Endodermal cell (in vitro differentiated cells): ENCODE measurements at regions not wholly inside any gene's neighbourhood (a gene's known extent, or its start where the extent isn't known, plus 50 kb on each side); places are given as distances from the start of the nearest gene placed in this dataset.

ENCODE experiments used
- DNase-seq: peaks from one replicate; pipeline ENCODE4 v3.0.0-alpha.2; 2017
- H3K27ac ChIP-seq: 2 replicates; pipeline ENCODE4 v1.5.1; 2013; ENCODE audit warnings: mild to moderate bottlenecking, low read depth, low read length, moderate library complexity
- H3K27me3 ChIP-seq: 2 replicates; pipeline ENCODE4 v1.6.1; 2013; ENCODE audit warnings: mild to moderate bottlenecking, low read length, moderate library complexity; ENCODE audit not compliant: insufficient read depth, control insufficient read depth, poor library complexity, severe bottlenecking
- H3K36me3 ChIP-seq: 2 replicates; pipeline ENCODE4 v1.7.0; 2013; ENCODE audit warnings: mild to moderate bottlenecking, low read length, moderate library complexity; ENCODE audit not compliant: control insufficient read depth, insufficient read depth
- H3K4me1 ChIP-seq: one replicate; pipeline ENCODE4 v1.7.0; 2013; ENCODE audit warnings: low read length; ENCODE audit not compliant: control insufficient read depth, insufficient read depth
- H3K4me3 ChIP-seq: 2 replicates; pipeline ENCODE4 v1.5.1; 2013; ENCODE audit warnings: mild to moderate bottlenecking, low read length, moderate library complexity
- H3K9ac ChIP-seq: 2 replicates; pipeline ENCODE4 v1.6.1; 2013; ENCODE audit warnings: mild to moderate bottlenecking, low read length, moderate library complexity; ENCODE audit not compliant: poor library complexity, severe bottlenecking; ENCODE audit errors: extremely low read depth
- H3K9me3 ChIP-seq: 2 replicates; pipeline ENCODE4 v1.6.1; 2013; ENCODE audit warnings: mild to moderate bottlenecking, low read length, moderate library complexity; ENCODE audit not compliant: control insufficient read depth
- H3K27ac Mint-ChIP-seq: 2 replicates; pipeline ENCODE4 v1.8.0; 2020; ENCODE audit warnings: mixed read lengths
- H3K27me3 Mint-ChIP-seq: 2 replicates; pipeline ENCODE4 v1.8.0; 2021; ENCODE audit warnings: mild to moderate bottlenecking, mixed read lengths; ENCODE audit not compliant: insufficient read depth
- H3K36me3 Mint-ChIP-seq: 2 replicates; pipeline ENCODE4 v1.8.0; 2020; ENCODE audit warnings: low read depth, mixed read lengths
- H3K4me1 Mint-ChIP-seq: 2 replicates; pipeline ENCODE4 v1.8.0; 2020; ENCODE audit warnings: mixed read lengths
- H3K4me3 Mint-ChIP-seq: 2 replicates; pipeline ENCODE4 v1.8.0; 2020; ENCODE audit warnings: mild to moderate bottlenecking, moderate library complexity, mixed read lengths
- H3K9me3 Mint-ChIP-seq: 2 replicates; pipeline ENCODE4 v1.8.0; 2020; ENCODE audit warnings: mild to moderate bottlenecking, mixed read lengths
- CTCF ChIP-seq: fragments of 200-600 bp; sonication (generic); conservative IDR thresholded peaks from 2 replicates; pipeline ENCODE4 v1.5.0; 2021; ENCODE audit warnings: antibody characterized with exemption, mild to moderate bottlenecking
- WGBS, 2 experiments: methylation state at CpG; one replicate each; pipeline versions ENCODE4 v1.1.5 to v1.1.7; 2013; ENCODE audit warnings: missing lambda C conversion rate in 2 of 2, mixed read lengths in 1 of 2; ENCODE audit not compliant: insufficient coverage in 1 of 2, insufficient read length in 1 of 2; 5-methylcytosine and 5-hydroxymethylcytosine counted together

DNA sequence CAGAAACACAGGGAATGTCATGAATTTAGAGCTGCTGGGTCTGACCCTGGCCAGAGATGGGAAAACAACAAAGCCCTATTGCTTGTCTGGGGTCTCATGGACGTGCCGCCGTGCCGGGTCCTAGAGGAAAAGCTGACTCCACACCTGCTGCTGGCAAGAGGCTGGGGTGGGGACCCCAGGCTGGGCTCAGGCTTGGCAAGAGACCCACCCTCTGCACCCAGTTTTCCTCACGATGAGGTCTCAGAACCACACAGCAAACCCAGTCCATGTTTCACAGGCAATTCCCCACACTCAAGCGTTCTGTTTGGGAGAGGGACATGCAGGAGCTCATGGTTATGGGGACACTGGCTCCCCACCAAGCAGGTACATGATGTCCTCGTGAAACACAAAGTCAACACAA, 367.3 kb upstream of the SALL3 start:
- TF ChIP-seq CTCF = no peak
- Mint-ChIP-seq H3K4me1 (no peaks in the 10 kb centered on the region), H3K27ac (no peak overlapping the region), H3K9me3 (peaks cover 8% of the 10 kb centered on the region), H3K4me3 (no peak overlapping the region), H3K27me3 (no peaks in the 10 kb centered on the region), H3K36me3 (no peaks in the 10 kb centered on the region)
- no peak overlapping the region for H3K9ac ChIP-seq
- H3K9me3 ChIP-seq = no peaks in the 10 kb centered on the region
- WGBS, 2 experiments = 92 to 96% methylated on average over 5 to 7 of the region's 7 CpGs
- no peak overlapping the region for H3K27ac ChIP-seq
- no peaks in the 10 kb centered on the region for H3K27me3 ChIP-seq
- no peak overlapping the region for H3K4me3 ChIP-seq
- no peaks in the 10 kb centered on the region for H3K36me3 ChIP-seq
- DNase-seq = peak; percentile 8
- H3K4me1 ChIP-seq = no peaks in the 10 kb centered on the region

- no peak overlapping the region for H3K4me3 ChIP-seq
- H3K9ac ChIP-seq = no peak overlapping the region
- H3K27ac ChIP-seq = no peak overlapping the region
- no peaks in the 10 kb centered on the region for H3K9me3 ChIP-seq
- Mint-ChIP-seq H3K4me1 (no peaks in the 10 kb centered on the region), H3K27me3 (no peaks in the 10 kb centered on the region), H3K4me3 (no peak overlapping the region), H3K9me3 (peaks cover 10% of the 10 kb centered on the region), H3K27ac (no peak overlapping the region), H3K36me3 (no peaks in the 10 kb centered on the region)
- H3K27me3 ChIP-seq = no peaks in the 10 kb centered on the region
- TF ChIP-seq CTCF = no peak
- no peaks in the 10 kb centered on the region for H3K4me1 ChIP-seq
- H3K36me3 ChIP-seq = no peaks in the 10 kb centered on the region
- WGBS, 2 experiments = 84 to 89% methylated on average over 11 to 13 of the region's 13 CpGs
- peak; percentile 22 for DNase-seq
Measured at GRCh38 chr18:78612801-78613200, 366.8 kb upstream of the SALL3 start.

DNA sequence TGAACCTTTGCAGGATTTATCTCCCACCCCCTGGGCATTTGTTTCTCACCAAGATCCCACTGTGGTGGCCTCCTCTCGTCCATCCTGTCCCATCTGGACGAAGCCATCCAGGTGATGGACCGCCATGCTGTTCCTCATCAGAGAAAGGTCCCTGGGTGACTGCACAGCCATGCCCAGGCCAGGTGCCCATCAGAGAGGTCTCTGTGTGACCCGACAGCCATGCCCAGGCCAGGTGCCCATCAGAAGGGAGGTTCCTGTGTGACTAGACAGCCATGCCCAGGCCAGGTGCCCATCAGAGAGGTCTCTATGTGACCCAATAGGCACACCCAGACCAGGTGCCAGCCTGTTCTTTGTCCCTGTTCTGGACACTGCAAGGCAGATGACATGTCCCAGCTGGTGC, 360.9 kb upstream of the SALL3 start:
- Histone ChIP-seq H3K27ac (no peak overlapping the region), H3K4me1 (no peaks in the 10 kb centered on the region), H3K27me3 (no peaks in the 10 kb centered on the region), H3K4me3 (no peak overlapping the region), H3K9me3 (no peaks in the 10 kb centered on the region), H3K9ac (no peak overlapping the region), H3K36me3 (no peaks in the 10 kb centered on the region)
- H3K27ac Mint-ChIP-seq = no peak overlapping the region
- no peaks in the 10 kb centered on the region for H3K4me1 Mint-ChIP-seq
- H3K9me3 Mint-ChIP-seq = peaks cover 10% of the 10 kb centered on the region
- peak; percentile 13 for DNase-seq
- no peak for TF ChIP-seq CTCF
- H3K27me3 Mint-ChIP-seq = peaks cover 4% of the 10 kb centered on the region
- H3K36me3 Mint-ChIP-seq = no peaks in the 10 kb centered on the region
- no peak overlapping the region for H3K4me3 Mint-ChIP-seq
- 83 to 98% methylated on average over 4 of the region's 4 CpGs for WGBS, 2 experiments
